Type B pancreatic cell (in vitro differentiated cells): ENCODE measurements at regions not wholly inside any gene's neighbourhood (a gene's known extent, or its start where the extent isn't known, plus 50 kb on each side); places are given as distances from the start of the nearest gene placed in this dataset.

Experiments used
- DNase-seq: peaks from one replicate; pipeline ENCODE4 v3.0.0; 2021; ENCODE audit warnings: mixed read lengths; ENCODE audit not compliant: unreplicated experiment; ENCODE audit errors: extremely low spot score
- H3K27ac Mint-ChIP-seq: 2 replicates; pipeline ENCODE4 v1.8.0; 2021; ENCODE audit warnings: mild to moderate bottlenecking, mixed read lengths
- H3K27me3 Mint-ChIP-seq: 2 replicates; pipeline ENCODE4 v1.8.0; 2021; ENCODE audit warnings: mixed read lengths
- H3K36me3 Mint-ChIP-seq: 2 replicates; pipeline ENCODE4 v1.8.0; 2021; ENCODE audit warnings: mixed read lengths
- H3K4me1 Mint-ChIP-seq: one replicate; pipeline ENCODE4 v1.8.0; 2021; ENCODE audit warnings: mixed read lengths; ENCODE audit not compliant: unreplicated experiment
- H3K4me3 Mint-ChIP-seq: 2 replicates; pipeline ENCODE4 v1.8.0; 2021; ENCODE audit warnings: mild to moderate bottlenecking, mixed read lengths
- H3K9me3 Mint-ChIP-seq: 2 replicates; pipeline ENCODE4 v1.8.0; 2021; ENCODE audit warnings: mixed read lengths
- TF ChIP-seq, protein P1 (sequence below): fragments of 200-600 bp; sonication (generic); conservative IDR thresholded peaks from 2 replicates; pipeline ENCODE4 v1.5.0; 2021; ENCODE audit warnings: antibody characterized with exemption, mild to moderate bottlenecking

DNA sequence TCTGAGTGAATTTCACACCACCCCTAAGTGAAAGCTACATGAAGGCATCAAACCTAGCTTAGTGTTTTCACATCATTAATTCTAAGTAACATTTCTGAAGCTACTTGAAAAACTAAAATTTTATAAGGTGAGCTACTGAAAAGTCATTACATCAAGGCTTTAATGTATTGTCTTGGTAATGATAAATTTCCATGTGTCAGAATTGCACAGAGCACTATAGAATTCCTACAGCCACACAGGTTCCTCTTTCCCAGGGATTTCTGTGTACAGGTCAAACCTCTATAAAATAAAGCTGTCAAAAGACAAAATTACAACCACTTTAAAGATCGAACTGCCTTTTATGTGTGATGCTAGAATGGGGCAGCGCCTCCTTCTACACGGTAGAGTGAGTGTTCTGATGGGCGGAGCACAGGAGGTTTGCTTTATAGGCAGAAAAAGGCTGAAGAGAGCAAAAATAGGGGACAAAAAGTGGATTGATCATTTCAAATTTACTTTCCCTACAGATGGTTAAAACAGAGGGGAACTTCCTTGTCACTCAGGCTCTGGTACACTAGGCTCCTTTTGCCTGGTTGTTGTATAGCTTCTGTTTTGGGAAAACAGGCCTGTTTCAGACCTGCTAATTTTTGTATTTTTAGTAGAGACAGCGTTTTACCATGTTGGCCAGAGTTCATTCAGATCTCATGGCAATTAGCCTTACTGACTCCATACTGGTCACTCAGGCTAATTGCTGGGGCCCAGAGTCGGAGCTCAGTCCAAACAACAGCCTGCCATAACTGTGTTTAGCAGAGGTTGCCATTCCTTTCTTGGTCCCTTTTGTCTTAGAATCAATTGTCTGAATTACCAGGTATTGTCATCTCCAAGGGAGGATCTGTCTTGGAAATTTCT is 102.5 kb upstream of the BASP1 start:
- H3K4me1 Mint-ChIP-seq, result peaks cover 37% of the 10 kb centered on the region
- DNase-seq, result no peak
- H3K27me3 Mint-ChIP-seq, result no peaks in the 10 kb centered on the region
- peaks cover 6% of the 10 kb centered on the region for H3K9me3 Mint-ChIP-seq
- H3K36me3 Mint-ChIP-seq, result no peaks in the 10 kb centered on the region
- H3K27ac Mint-ChIP-seq, result no peak overlapping the region
- TF ChIP-seq, protein P1, sequence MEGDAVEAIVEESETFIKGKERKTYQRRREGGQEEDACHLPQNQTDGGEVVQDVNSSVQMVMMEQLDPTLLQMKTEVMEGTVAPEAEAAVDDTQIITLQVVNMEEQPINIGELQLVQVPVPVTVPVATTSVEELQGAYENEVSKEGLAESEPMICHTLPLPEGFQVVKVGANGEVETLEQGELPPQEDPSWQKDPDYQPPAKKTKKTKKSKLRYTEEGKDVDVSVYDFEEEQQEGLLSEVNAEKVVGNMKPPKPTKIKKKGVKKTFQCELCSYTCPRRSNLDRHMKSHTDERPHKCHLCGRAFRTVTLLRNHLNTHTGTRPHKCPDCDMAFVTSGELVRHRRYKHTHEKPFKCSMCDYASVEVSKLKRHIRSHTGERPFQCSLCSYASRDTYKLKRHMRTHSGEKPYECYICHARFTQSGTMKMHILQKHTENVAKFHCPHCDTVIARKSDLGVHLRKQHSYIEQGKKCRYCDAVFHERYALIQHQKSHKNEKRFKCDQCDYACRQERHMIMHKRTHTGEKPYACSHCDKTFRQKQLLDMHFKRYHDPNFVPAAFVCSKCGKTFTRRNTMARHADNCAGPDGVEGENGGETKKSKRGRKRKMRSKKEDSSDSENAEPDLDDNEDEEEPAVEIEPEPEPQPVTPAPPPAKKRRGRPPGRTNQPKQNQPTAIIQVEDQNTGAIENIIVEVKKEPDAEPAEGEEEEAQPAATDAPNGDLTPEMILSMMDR, result no peak
- no peak overlapping the region for H3K4me3 Mint-ChIP-seq

DNA sequence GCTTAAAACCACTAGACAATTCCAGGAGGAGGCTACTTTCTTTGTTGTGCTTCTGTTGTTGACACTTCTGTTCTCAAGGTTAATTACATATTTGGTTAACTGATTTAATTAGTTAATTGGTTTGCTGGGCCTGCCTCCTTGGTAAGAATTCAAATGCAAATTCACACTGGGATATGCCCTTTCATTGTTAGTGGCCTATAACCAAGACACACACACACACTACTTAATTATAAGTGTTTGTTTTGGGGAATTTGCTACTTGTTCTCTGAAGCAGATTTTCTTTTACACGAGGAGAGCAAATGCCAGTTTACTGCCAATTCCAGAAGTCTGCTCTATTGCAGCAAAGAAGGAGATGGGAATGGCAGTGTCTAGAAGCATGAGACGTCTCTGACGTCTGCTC is 101.6 kb upstream of the BASP1 start:
- H3K27ac Mint-ChIP-seq, result no peak overlapping the region
- H3K4me1 Mint-ChIP-seq, result peaks cover 44% of the 10 kb centered on the region
- H3K36me3 Mint-ChIP-seq, result peaks cover 2% of the 10 kb centered on the region
- no peak for DNase-seq
- no peak overlapping the region for H3K4me3 Mint-ChIP-seq
- TF ChIP-seq, protein P1, result no peak
- no peaks in the 10 kb centered on the region for H3K27me3 Mint-ChIP-seq
- peaks cover 10% of the 10 kb centered on the region for H3K9me3 Mint-ChIP-seq

DNA sequence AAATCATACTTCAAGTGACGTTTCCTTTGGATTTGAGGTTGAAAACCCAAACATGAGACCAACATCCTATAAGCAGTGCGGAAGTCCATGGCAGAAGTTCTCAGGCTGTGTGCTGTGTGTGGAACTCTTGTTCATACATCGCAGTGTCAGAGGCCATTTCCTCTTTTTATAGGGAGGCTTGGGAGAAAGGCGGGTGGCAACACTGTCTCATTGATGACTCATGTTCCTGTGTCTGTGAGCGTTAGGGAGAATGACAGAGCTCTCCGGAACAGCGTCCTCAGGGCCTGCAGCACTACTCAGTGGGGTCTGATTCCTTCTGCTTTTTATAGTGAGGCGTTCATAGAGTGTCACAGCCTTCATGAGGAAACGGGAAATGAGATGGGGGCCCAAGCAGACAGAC is 98.8 kb upstream of the BASP1 start:
- Mint-ChIP-seq H3K9me3 (peaks cover 12% of the 10 kb centered on the region), H3K27ac (no peak overlapping the region)

DNA sequence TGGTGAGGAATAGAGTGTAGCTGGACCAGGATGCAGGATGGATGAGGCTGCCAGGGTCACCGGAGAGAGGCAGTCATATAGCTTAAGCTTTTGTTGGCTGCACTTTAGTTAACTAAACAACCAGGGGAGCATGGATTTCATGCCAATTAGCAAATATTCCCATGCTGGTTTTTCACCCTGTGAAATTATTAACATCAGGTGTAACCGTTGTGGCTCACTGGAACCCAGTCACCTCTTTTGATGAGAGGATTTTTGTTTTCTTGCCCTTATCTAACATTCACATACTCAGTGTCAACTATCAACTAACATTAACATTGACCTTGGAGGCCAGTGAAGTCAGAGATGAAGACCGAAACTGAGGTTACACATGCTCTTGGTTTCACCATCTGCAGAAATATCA is 97.2 kb upstream of the BASP1 start:
- Mint-ChIP-seq H3K36me3 (peaks cover 4% of the 10 kb centered on the region), H3K4me3 (no peak overlapping the region), H3K9me3 (peaks cover 12% of the 10 kb centered on the region), H3K27ac (no peak overlapping the region), H3K4me1 (peaks cover 36% of the 10 kb centered on the region), H3K27me3 (no peaks in the 10 kb centered on the region)
- DNase-seq, result no peak
- TF ChIP-seq, protein P1, result no peak

More for the DNA sequence above, 98.8 kb upstream of the BASP1 start:
- no peak for DNase-seq
- no peak overlapping the region for H3K4me3 Mint-ChIP-seq
- TF ChIP-seq, protein P1, result no peak
- no peaks in the 10 kb centered on the region for H3K27me3 Mint-ChIP-seq
- peaks cover 4% of the 10 kb centered on the region for H3K36me3 Mint-ChIP-seq
- peaks cover 44% of the 10 kb centered on the region for H3K4me1 Mint-ChIP-seq

DNA sequence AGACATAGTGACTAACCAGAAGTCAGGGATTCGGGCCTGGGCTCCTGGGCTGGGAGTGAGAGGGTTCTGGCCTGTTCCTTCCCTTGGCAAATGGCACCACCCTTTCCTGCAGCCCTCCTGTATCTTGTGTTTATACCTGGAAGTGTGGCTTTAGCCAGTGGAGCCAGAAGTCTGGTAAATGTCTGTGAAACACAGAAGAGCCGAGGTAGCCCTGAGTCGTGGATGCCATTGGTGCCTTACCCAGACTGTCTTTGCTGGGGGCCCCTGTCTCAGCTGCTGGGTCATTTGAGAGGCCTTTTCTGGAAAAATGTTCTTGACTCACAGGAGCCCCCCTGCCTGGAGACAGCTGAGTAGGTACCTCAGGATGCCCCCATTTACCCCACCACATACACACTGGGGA is 95.7 kb upstream of the BASP1 start:
- Mint-ChIP-seq H3K27me3 (no peaks in the 10 kb centered on the region), H3K9me3 (peaks cover 12% of the 10 kb centered on the region), H3K4me1 (peaks cover 30% of the 10 kb centered on the region), H3K27ac (no peak overlapping the region), H3K36me3 (peaks cover 4% of the 10 kb centered on the region), H3K4me3 (no peak overlapping the region)
- DNase-seq, result no peak
- TF ChIP-seq, protein P1, result no peak
